Vagina (tissue), 2 donors: ENCODE measurements at regions not wholly inside any gene's neighbourhood (a gene's known extent, or its start where the extent isn't known, plus 50 kb on each side); places are given as distances from the start of the nearest gene placed in this dataset.

Experiments used
- CTCF ChIP-seq, 3 experiments: fragments of 450-650 bp in 2 of 3; fragments of 200-600 bp in 1 of 3; sonication (generic) in 1 of 3; IDR thresholded peaks; one replicate each; pipeline ENCODE4 v1.5.1; 2017 to 2019; ENCODE audit warnings: antibody characterized with exemption in 3 of 3, mild to moderate bottlenecking in 2 of 3, moderate library complexity in 2 of 3
- POLR2A ChIP-seq, 2 donors: fragments of 450-650 bp; IDR thresholded peaks; one replicate each; pipeline ENCODE4 v1.6.1; 2017; ENCODE audit warnings: antibody characterized with exemption in 2 of 2, mild to moderate bottlenecking in 2 of 2, moderate library complexity in 2 of 2
- POLR2AphosphoS5 ChIP-seq, 2 donors: sonication (generic); formaldehyde crosslinking; IDR thresholded peaks; one replicate each; pipeline ENCODE4 v1.9.0; 2017; ENCODE audit warnings: antibody characterized with exemption in 2 of 2, mild to moderate bottlenecking in 2 of 2, low read depth in 1 of 2; ENCODE audit not compliant: insufficient read depth in 1 of 2

GRCh38 chr4:155478336-155478835 is 101.6 kb upstream of the MAP9 start:
- no peak for TF ChIP-seq POLR2A (IDR thresholded peaks at IDR 0.05)
- no peak for TF ChIP-seq POLR2AphosphoS5 (IDR thresholded peaks at IDR 0.05; ENCODE audit: insufficient read depth in 1 of 2, low read depth in 1 of 2)
- TF ChIP-seq CTCF (IDR thresholded peaks at IDR 0.05): no peak
